ENCODE measurements at regions not wholly inside any gene's neighbourhood (a gene's known extent, or its start where the extent isn't known, plus 50 kb on each side); places are given as distances from the start of the nearest gene placed in this dataset.
"Not testable (repeated sequence)": the region's sequence is repeated elsewhere in the genome, so short reads cannot be mapped to it uniquely, and the experiment has no call there.

GRCh38 chr3:48101301-48101650 is 85.1 kb upstream of the MAP4 start:
- H3K4me3 Mint-ChIP-seq; H3K4me1 Mint-ChIP-seq (ENCODE audit: low read depth); H3K9me3 Mint-ChIP-seq; H3K36me3 Mint-ChIP-seq (ENCODE audit: low read depth); H3K27ac Mint-ChIP-seq; H3K27me3 Mint-ChIP-seq: not testable (repeated sequence)

- Mint-ChIP-seq H3K36me3 (ENCODE audit: low read depth) (no peaks in the 10 kb centered on the region), H3K9me3 (no peaks in the 10 kb centered on the region), H3K4me3 (no peak overlapping the region), H3K27ac (no peak overlapping the region), H3K27me3 (no peaks in the 10 kb centered on the region), H3K4me1 (ENCODE audit: low read depth) (peaks cover 20% of the 10 kb centered on the region)
Measured at GRCh38 chr3:48092270-48092669, 76.1 kb upstream of the MAP4 start.

- Mint-ChIP-seq H3K4me3 (peak overlapping the region; percentile 96), H3K27me3 (no peaks in the 10 kb centered on the region), H3K9me3 (no peaks in the 10 kb centered on the region), H3K36me3 (ENCODE audit: low read depth) (peaks cover 6% of the 10 kb centered on the region), H3K27ac (peak overlapping the region; percentile 49), H3K4me1 (ENCODE audit: low read depth) (peaks cover 29% of the 10 kb centered on the region)
Measured at GRCh38 chr3:48090166-48090939, 74.1 kb upstream of the MAP4 start.

GRCh38 chr3:48088749-48089466 is 72.7 kb upstream of the MAP4 start:
- Mint-ChIP-seq H3K27ac (peak overlapping the region; percentile 97), H3K4me1 (ENCODE audit: low read depth) (peaks cover 40% of the 10 kb centered on the region), H3K9me3 (no peaks in the 10 kb centered on the region), H3K36me3 (ENCODE audit: low read depth) (peaks cover 16% of the 10 kb centered on the region), H3K27me3 (no peaks in the 10 kb centered on the region), H3K4me3 (peak overlapping the region; percentile 96)

GRCh38 chr3:48088056-48088748 is 72.0 kb upstream of the MAP4 start:
- peak overlapping the region; percentile 96 for H3K4me3 Mint-ChIP-seq
- peaks cover 16% of the 10 kb centered on the region for H3K36me3 Mint-ChIP-seq (ENCODE audit: low read depth)
- H3K27me3 Mint-ChIP-seq: no peaks in the 10 kb centered on the region
- no peaks in the 10 kb centered on the region for H3K9me3 Mint-ChIP-seq
- peaks cover 40% of the 10 kb centered on the region for H3K4me1 Mint-ChIP-seq (ENCODE audit: low read depth)
- peak overlapping the region; percentile 83 for H3K27ac Mint-ChIP-seq

GRCh38 chr3:48086705-48087104 is 70.5 kb upstream of the MAP4 start:
- no peak overlapping the region for H3K27ac Mint-ChIP-seq
- no peaks in the 10 kb centered on the region for H3K9me3 Mint-ChIP-seq
- H3K4me1 Mint-ChIP-seq (ENCODE audit: low read depth): peaks cover 44% of the 10 kb centered on the region
- no peaks in the 10 kb centered on the region for H3K27me3 Mint-ChIP-seq
- H3K4me3 Mint-ChIP-seq: peak overlapping the region; percentile 96
- peaks cover 22% of the 10 kb centered on the region for H3K36me3 Mint-ChIP-seq (ENCODE audit: low read depth)

GRCh38 chr3:48084929-48085328 is 68.7 kb upstream of the MAP4 start:
- Mint-ChIP-seq H3K36me3 (ENCODE audit: low read depth) (peaks cover 22% of the 10 kb centered on the region), H3K27me3 (no peaks in the 10 kb centered on the region), H3K27ac (no peak overlapping the region), H3K9me3 (no peaks in the 10 kb centered on the region), H3K4me3 (no peak overlapping the region), H3K4me1 (ENCODE audit: low read depth) (peaks cover 40% of the 10 kb centered on the region)

- Mint-ChIP-seq H3K4me3 (no peak overlapping the region), H3K27ac (no peak overlapping the region), H3K4me1 (ENCODE audit: low read depth) (peaks cover 32% of the 10 kb centered on the region), H3K9me3 (no peaks in the 10 kb centered on the region), H3K36me3 (ENCODE audit: low read depth) (peaks cover 22% of the 10 kb centered on the region), H3K27me3 (no peaks in the 10 kb centered on the region)
Measured at GRCh38 chr3:48084170-48084569, 68.0 kb upstream of the MAP4 start.

- no peak overlapping the region for H3K4me3 Mint-ChIP-seq
- peaks cover 30% of the 10 kb centered on the region for H3K4me1 Mint-ChIP-seq (ENCODE audit: low read depth)
- H3K27me3 Mint-ChIP-seq: no peaks in the 10 kb centered on the region
- no peaks in the 10 kb centered on the region for H3K9me3 Mint-ChIP-seq
- no peak overlapping the region for H3K27ac Mint-ChIP-seq
- peaks cover 24% of the 10 kb centered on the region for H3K36me3 Mint-ChIP-seq (ENCODE audit: low read depth)
Measured at GRCh38 chr3:48082580-48083184, 66.5 kb upstream of the MAP4 start.

- Mint-ChIP-seq H3K4me1 (ENCODE audit: low read depth) (peaks cover 5% of the 10 kb centered on the region), H3K9me3 (no peaks in the 10 kb centered on the region), H3K36me3 (ENCODE audit: low read depth) (peaks cover 11% of the 10 kb centered on the region), H3K27me3 (no peaks in the 10 kb centered on the region), H3K27ac (peak overlapping the region; percentile 5), H3K4me3 (no peak overlapping the region)
Measured at GRCh38 chr3:48077815-48078214, 61.6 kb upstream of the MAP4 start.

GRCh38 chr3:48070030-48070429 is 53.8 kb upstream of the MAP4 start:
- Mint-ChIP-seq H3K27me3 (no peaks in the 10 kb centered on the region), H3K9me3 (no peaks in the 10 kb centered on the region), H3K36me3 (ENCODE audit: low read depth) (peaks cover 24% of the 10 kb centered on the region), H3K4me1 (ENCODE audit: low read depth) (peaks cover 2% of the 10 kb centered on the region), H3K27ac (no peak overlapping the region), H3K4me3 (no peak overlapping the region)

- no peaks in the 10 kb centered on the region for H3K27me3 Mint-ChIP-seq
- H3K36me3 Mint-ChIP-seq (ENCODE audit: low read depth): peaks cover 19% of the 10 kb centered on the region
- peaks cover 9% of the 10 kb centered on the region for H3K4me1 Mint-ChIP-seq (ENCODE audit: low read depth)
- no peak overlapping the region for H3K27ac Mint-ChIP-seq
- H3K9me3 Mint-ChIP-seq: no peaks in the 10 kb centered on the region
- H3K4me3 Mint-ChIP-seq: no peak overlapping the region
Measured at GRCh38 chr3:48069339-48069738, 53.1 kb upstream of the MAP4 start.

- Mint-ChIP-seq H3K9me3 (no peaks in the 10 kb centered on the region), H3K36me3 (ENCODE audit: low read depth) (peaks cover 19% of the 10 kb centered on the region), H3K27ac (no peak overlapping the region), H3K27me3 (no peaks in the 10 kb centered on the region), H3K4me3 (no peak overlapping the region), H3K4me1 (ENCODE audit: low read depth) (peaks cover 14% of the 10 kb centered on the region)
Measured at GRCh38 chr3:48068886-48069285, 52.7 kb upstream of the MAP4 start.

GRCh38 chr3:48068320-48068719 is 52.1 kb upstream of the MAP4 start:
- not testable (repeated sequence) for H3K27me3 Mint-ChIP-seq, H3K4me3 Mint-ChIP-seq, H3K27ac Mint-ChIP-seq, H3K9me3 Mint-ChIP-seq
- peaks cover 19% of the 10 kb centered on the region for H3K4me1 Mint-ChIP-seq (ENCODE audit: low read depth)
- H3K36me3 Mint-ChIP-seq (ENCODE audit: low read depth): peaks cover 22% of the 10 kb centered on the region

GRCh38 chr3:48067271-48067670 is 51.1 kb upstream of the MAP4 start:
- Mint-ChIP-seq H3K27me3 (no peaks in the 10 kb centered on the region), H3K36me3 (ENCODE audit: low read depth) (peaks cover 25% of the 10 kb centered on the region), H3K9me3 (no peaks in the 10 kb centered on the region), H3K27ac (no peak overlapping the region), H3K4me1 (ENCODE audit: low read depth) (peaks cover 20% of the 10 kb centered on the region), H3K4me3 (no peak overlapping the region)

Data from stimulated activated naive CD8-positive, alpha-beta T cell treated with anti-CD3 and anti-CD28 coated beads, Interleukin-15, Interleukin-2, amounts not matched to agents 100 ng/mL and 50 ng/mL, for 24 hours (primary cell).